ENCODE measurements at regions not wholly inside any gene's neighbourhood (a gene's known extent, or its start where the extent isn't known, plus 50 kb on each side); places are given as distances from the start of the nearest gene placed in this dataset.
A peak's percentile ranks its signal among the peaks of the same experiment; 100 is the strongest.
"Not testable (repeated sequence)": the region's sequence is repeated elsewhere in the genome, so short reads cannot be mapped to it uniquely, and the experiment has no call there.

DNA sequence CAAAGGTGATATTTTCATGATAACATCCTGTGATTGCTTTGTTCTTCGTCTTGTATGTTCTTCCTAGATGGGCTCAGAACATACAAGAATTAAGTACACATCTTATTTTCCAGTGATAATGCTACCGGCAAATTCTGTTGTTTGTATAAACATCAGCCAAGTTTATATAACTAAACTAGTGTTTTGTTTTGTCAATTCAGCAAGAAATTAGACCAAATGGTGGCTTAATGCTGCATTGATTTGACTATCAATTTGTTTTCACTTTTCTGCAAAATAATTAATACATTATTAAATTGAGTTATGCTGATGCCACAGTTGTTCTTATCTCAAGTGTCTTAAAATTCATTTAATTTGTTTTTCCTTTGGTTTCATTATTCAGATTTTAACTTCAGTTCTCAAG lies 177.7 kb downstream of the OR4F29 start:
- H3K27ac Mint-ChIP-seq; H3K9me3 Mint-ChIP-seq; H3K36me3 Mint-ChIP-seq (ENCODE audit: low read depth); H3K4me1 Mint-ChIP-seq; H3K27me3 Mint-ChIP-seq (ENCODE audit: low read depth); H3K4me3 Mint-ChIP-seq: not testable (repeated sequence)

DNA sequence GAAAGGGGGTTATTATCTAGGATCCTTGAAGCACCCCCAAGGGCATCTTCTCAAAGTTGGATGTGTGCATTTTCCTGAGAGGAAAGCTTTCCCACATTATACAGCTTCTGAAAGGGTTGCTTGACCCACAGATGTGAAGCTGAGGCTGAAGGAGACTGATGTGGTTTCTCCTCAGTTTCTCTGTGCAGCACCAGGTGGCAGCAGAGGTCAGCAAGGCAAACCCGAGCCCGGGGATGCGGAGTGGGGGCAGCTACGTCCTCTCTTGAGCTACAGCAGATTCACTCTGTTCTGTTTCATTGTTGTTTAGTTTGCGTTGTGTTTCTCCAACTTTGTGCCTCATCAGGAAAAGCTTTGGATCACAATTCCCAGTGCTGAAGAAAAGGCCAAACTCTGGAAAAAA lies 183.7 kb downstream of the OR4F29 start:
- H3K4me3 Mint-ChIP-seq; H3K36me3 Mint-ChIP-seq (ENCODE audit: low read depth); H3K27me3 Mint-ChIP-seq (ENCODE audit: low read depth); H3K27ac Mint-ChIP-seq; H3K9me3 Mint-ChIP-seq; H3K4me1 Mint-ChIP-seq: not testable (repeated sequence)
- TF ChIP-seq, protein P1, sequence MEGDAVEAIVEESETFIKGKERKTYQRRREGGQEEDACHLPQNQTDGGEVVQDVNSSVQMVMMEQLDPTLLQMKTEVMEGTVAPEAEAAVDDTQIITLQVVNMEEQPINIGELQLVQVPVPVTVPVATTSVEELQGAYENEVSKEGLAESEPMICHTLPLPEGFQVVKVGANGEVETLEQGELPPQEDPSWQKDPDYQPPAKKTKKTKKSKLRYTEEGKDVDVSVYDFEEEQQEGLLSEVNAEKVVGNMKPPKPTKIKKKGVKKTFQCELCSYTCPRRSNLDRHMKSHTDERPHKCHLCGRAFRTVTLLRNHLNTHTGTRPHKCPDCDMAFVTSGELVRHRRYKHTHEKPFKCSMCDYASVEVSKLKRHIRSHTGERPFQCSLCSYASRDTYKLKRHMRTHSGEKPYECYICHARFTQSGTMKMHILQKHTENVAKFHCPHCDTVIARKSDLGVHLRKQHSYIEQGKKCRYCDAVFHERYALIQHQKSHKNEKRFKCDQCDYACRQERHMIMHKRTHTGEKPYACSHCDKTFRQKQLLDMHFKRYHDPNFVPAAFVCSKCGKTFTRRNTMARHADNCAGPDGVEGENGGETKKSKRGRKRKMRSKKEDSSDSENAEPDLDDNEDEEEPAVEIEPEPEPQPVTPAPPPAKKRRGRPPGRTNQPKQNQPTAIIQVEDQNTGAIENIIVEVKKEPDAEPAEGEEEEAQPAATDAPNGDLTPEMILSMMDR (IDR thresholded peaks at IDR 0.05; ENCODE audit: unreplicated experiment in 3 of 3), result peak; percentile 48 to 55 (median 52)

All from nephron (organoid).